GM12873 (cell line): ENCODE measurements at regions not wholly inside any gene's neighbourhood (a gene's known extent, or its start where the extent isn't known, plus 50 kb on each side); places are given as distances from the start of the nearest gene placed in this dataset.

ENCODE experiments used
- TF ChIP-seq, protein P1 (sequence below): IDR thresholded peaks from 2 replicates; pipeline ENCODE4 v1.5.1; 2012; ENCODE audit warnings: low read depth, mild to moderate bottlenecking, moderate library complexity, low read length, control low read depth; ENCODE audit not compliant: insufficient read depth; ENCODE audit errors: missing control alignments

- TF ChIP-seq, protein P1, sequence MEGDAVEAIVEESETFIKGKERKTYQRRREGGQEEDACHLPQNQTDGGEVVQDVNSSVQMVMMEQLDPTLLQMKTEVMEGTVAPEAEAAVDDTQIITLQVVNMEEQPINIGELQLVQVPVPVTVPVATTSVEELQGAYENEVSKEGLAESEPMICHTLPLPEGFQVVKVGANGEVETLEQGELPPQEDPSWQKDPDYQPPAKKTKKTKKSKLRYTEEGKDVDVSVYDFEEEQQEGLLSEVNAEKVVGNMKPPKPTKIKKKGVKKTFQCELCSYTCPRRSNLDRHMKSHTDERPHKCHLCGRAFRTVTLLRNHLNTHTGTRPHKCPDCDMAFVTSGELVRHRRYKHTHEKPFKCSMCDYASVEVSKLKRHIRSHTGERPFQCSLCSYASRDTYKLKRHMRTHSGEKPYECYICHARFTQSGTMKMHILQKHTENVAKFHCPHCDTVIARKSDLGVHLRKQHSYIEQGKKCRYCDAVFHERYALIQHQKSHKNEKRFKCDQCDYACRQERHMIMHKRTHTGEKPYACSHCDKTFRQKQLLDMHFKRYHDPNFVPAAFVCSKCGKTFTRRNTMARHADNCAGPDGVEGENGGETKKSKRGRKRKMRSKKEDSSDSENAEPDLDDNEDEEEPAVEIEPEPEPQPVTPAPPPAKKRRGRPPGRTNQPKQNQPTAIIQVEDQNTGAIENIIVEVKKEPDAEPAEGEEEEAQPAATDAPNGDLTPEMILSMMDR: no peak
Measured at GRCh38 chr11:82539669-82540068, 194.0 kb downstream of the FAM181B start.

GRCh38 chr11:82536706-82537105 lies 197.0 kb downstream of the FAM181B start:
- TF ChIP-seq, protein P1: no peak

DNA sequence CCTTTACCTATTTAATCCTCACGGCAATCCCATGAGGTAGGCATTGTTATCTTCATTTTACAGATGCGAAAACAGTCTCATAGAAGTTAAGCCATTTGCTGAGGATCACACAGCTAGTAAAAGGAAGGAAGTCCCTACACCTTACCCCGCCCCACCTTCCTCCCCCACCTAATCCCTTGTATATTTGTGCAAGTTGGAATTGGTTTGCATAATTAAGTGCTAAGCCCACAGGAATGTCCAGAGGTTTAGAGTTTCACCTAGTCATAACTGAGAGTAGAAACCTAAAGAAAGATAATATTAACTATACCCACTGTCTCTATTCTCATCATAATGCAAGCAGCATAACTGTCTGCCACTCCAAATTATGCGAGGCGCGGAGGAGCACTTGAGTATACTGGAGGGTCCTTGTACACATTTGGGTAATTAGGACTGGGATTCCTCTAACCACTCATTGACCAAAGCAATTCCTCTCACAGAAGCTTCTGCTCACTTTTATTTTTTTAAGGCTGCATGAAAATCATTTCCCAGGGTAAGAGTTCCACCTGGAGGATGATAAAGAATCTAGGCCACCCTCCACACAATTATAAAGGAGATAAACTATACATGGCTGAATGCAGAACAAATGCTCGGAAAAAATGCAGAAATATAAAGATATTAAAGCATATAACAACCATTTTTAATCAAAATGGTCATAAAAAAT lies 199.9 kb downstream of the FAM181B start:
- TF ChIP-seq, protein P1: no peak

GRCh38 chr11:82529936-82530335 lies 203.7 kb downstream of the FAM181B start:
- TF ChIP-seq, protein P1: no peak

DNA sequence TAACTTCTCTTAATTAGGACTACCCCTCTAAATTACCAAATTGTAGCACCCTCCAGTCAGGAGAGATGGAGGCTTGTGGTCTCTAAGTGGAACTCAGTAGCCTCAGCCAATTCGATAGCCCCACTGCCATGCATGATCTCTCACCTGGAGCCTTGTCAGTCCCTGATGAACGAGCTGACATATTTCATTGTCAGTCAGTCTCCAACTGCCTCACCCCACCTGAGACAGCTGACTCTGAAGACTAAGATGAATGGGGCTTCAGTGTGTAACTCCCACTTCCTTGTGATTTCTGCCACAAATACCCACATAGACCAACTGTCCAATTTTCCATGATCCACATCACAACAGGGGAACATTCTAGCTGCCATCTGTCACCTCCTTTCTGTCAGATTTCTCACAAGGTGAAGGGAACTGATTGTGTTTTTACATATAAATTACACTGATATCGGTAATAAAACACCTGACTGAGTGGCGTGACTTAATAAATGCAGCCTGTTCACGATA lies 206.5 kb downstream of the FAM181B start:
- TF ChIP-seq, protein P1: no peak

DNA sequence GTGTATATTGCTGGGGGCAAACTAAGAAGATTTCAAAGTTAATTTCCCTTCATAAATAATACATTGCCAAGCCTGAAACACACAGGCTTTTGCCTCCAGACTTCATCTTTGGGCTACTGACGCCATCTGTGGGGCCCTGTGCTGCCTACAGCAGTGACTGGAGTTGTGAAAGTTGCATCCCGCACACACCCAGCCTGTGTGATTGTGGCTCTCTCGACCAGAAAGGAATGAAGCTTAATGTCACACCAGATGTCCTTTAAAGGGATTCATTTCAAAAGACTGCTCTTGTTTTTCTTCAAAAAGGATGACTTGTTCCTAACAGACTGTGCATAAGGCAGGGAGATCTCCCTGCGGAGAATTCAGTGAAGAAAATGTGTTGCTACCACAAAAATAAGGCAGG lies 210.5 kb downstream of the FAM181B start:
- TF ChIP-seq, protein P1: no peak

- TF ChIP-seq, protein P1: no peak
Measured at GRCh38 chr11:82521427-82521826, 212.2 kb downstream of the FAM181B start.
